NCI-H1436 (cell line): ENCODE measurements at regions not wholly inside any gene's neighbourhood (a gene's known extent, or its start where the extent isn't known, plus 50 kb on each side); places are given as distances from the start of the nearest gene placed in this dataset.

Experiments
- DNase-seq: peaks from one replicate; lab custom pipeline; 2025; lab: John Stamatoyannopoulos, UW

GRCh38 chrX:80312448-80312847 lies 107.8 kb upstream of the TENT5D start:
- DNase-seq: no peak

GRCh38 chrX:80316526-80316925 lies 103.7 kb upstream of the TENT5D start:
- no peak for DNase-seq

- no peak for DNase-seq
Observed at GRCh38 chrX:80317646-80318045, 102.6 kb upstream of the TENT5D start.

DNA sequence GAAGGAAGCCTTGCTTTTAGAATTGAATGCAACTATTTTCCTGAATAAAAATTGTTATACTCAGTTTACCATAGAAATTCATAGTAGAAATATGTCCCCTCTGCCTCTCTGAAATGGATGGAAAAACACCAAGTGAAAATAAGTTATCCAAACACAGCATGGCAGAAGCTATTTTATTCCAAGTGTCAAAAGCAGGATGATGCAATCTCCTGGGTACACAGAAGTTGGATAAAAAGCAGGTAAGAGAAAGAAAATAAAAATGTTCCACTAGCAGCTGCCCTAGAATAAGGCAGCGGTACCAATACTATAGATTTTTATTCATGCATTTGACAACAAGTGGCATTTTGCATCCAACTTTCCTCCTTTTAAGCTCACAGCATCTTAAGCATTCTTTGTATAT lies 89.0 kb upstream of the TENT5D start:
- DNase-seq: no peak

GRCh38 chrX:80334583-80334982 lies 85.7 kb upstream of the TENT5D start:
- DNase-seq: no peak

DNA sequence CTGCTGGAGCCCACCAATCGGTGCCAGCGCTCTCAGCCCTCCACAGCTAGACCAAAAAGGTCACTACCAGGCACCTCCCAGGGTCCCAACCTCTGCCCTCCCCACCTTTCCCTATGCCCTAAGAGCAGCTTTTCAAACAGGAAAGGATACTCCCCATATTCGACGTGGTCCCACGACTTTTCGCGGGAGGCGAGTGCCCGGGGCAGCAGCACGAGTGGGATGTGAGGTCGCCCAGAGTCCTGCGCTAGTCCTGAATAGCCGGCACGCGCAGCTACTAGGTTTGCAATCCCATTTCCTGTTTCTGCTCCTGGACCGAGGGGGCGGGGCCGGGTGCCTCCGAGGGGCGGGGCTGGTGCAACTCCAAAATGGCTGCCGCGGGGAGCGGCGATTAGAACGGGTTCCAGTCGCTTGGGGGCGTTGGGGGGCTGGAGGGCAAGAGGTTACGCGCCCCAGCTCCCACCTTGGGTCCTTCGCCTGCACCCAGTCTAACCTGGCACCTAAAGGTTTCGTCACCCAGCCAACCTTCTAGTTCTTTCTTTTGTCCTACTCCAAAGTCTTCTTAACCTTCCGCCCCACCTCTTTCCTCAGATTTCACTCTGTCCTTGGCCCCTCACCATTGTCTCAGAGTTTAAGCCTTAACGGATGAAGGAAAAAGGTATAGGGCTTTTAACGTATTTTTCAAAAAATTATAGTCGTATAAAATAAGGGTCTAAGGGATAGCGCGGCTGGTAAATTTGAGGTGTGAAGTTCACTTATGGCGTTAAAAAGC lies 85.0 kb upstream of the TENT5D start:
- no peak for DNase-seq

DNA sequence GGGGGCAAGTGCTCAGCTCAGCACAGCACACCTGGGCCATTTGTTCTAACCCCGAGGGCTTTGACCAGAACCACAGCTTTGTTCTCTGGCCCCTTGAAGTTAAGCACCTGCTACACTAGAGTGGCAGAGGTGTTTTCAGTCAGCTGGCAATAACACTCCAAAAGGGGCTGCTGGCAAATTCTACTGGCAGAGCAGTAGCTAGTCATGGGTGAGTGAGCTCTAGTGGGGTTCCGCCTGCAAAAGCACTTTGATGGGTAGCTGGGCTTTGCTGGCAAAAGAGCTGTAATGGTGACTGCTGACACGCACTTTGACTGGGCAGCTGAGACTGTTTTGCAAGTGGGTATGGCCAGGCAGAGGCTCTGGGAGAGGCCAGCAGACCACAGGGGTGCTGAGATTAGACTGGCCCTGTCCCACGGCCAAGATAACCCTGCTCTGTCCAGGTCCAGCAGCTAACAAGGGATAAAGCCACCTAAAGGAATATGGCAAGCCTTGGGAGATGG lies 65.2 kb upstream of the TENT5D start:
- DNase-seq: no peak
